Endothelial cell of umbilical vein (primary cell): ENCODE measurements at regions not wholly inside any gene's neighbourhood (a gene's known extent, or its start where the extent isn't known, plus 50 kb on each side); places are given as distances from the start of the nearest gene placed in this dataset.

Source experiments
- BruUV-seq: library from RNA; stranded (reverse); fragments of 400-500 nt; replicated peaks from 2 replicates; lab custom pipeline; 2021; lab: Mats Ljungman, UMichigan
- CTCF ChIA-PET: fragments of 300-600, 350-600 bp; sonication (Branson Sonifier 250); formaldehyde crosslinking; loops from one replicate; lab custom pipeline; 2021; ENCODE audit warnings: antibody characterized with exemption, inconsistent platforms; lab: Charles Lee
- POLR2A ChIA-PET: fragments of 300-600, 350-600 bp; sonication (Branson Sonifier 250); formaldehyde crosslinking; loops from one replicate; lab custom pipeline; 2021; ENCODE audit warnings: antibody characterized with exemption, inconsistent platforms; lab: Charles Lee
- DNase-seq: peaks from one replicate; pipeline ENCODE4 v3.0.0-alpha.2; 2011; ENCODE audit warnings: low read depth, low spot score
- FAIRE-seq: peaks from 2 replicates; lab custom pipeline; 2011; peaks lifted over from hg19 to GRCh38; lab: Jason Lieb, UNC
- H2AFZ ChIP-seq: 2 replicates; pipeline ENCODE4 v1.6.0; 2012; ENCODE audit warnings: low read depth, low read length, control low read depth, inconsistent platforms
- H3K27ac ChIP-seq: 2 replicates; pipeline ENCODE4 v1.5.1; 2011; ENCODE audit warnings: low read depth, mild to moderate bottlenecking, control low read depth, low read length, moderate library complexity; ENCODE audit not compliant: insufficient read depth
- H3K27me3 ChIP-seq, 2 experiments: 2 replicates each; pipeline versions ENCODE4 v1.6.0 to v1.6.1; 2011; ENCODE audit warnings: low read length in 2 of 2, mixed read lengths in 1 of 2; ENCODE audit not compliant: control insufficient read depth in 2 of 2, insufficient read depth in 2 of 2
- H3K36me3 ChIP-seq, 2 experiments: 2 replicates in 1 of 2; 3 replicates in 1 of 2; pipeline ENCODE4 v1.5.1; 2011; ENCODE audit warnings: low read length in 2 of 2, mild to moderate bottlenecking in 1 of 2, moderate library complexity in 1 of 2; ENCODE audit not compliant: control insufficient read depth in 2 of 2, insufficient read depth in 2 of 2; ENCODE audit errors: extremely low read depth in 1 of 2
- H3K4me1 ChIP-seq: 3 replicates; pipeline ENCODE4 v1.5.1; 2011; ENCODE audit warnings: mild to moderate bottlenecking, low read length; ENCODE audit not compliant: control insufficient read depth, insufficient read depth; ENCODE audit errors: extremely low read depth
- H3K4me2 ChIP-seq: 2 replicates; pipeline ENCODE4 v1.6.1; 2011; ENCODE audit warnings: low read length, control low read depth, mixed read lengths; ENCODE audit not compliant: insufficient read depth
- H3K4me3 ChIP-seq, 3 experiments: fragments of 200-600 bp in 1 of 3; sonication (generic), shearing (Covaris generic) in 1 of 3; replicated peaks in 1 of 3; 2 replicates each; pipeline ENCODE4 v1.5.1; 2011 to 2016; ENCODE audit warnings: control low read depth in 3 of 3, low read length in 3 of 3, mild to moderate bottlenecking in 2 of 3, inconsistent platforms in 1 of 3, low read depth in 1 of 3, moderate library complexity in 1 of 3; ENCODE audit not compliant: insufficient read depth in 1 of 3
- H3K79me2 ChIP-seq: 2 replicates; pipeline ENCODE4 v1.6.0; 2012; ENCODE audit warnings: low read length, inconsistent platforms; ENCODE audit not compliant: control insufficient read depth, insufficient read depth
- H3K9ac ChIP-seq: replicated peaks from 2 replicates; pipeline ENCODE3; 2011; ENCODE audit warnings: low read length, control low read depth; ENCODE audit not compliant: insufficient read depth; ENCODE audit errors: extremely low read depth
- H3K9me1 ChIP-seq: replicated peaks from 3 replicates; pipeline ENCODE4 v1.6.0; 2011; ENCODE audit warnings: mild to moderate bottlenecking, low read length; ENCODE audit not compliant: control insufficient read depth, insufficient read depth; ENCODE audit errors: extremely low read depth
- H3K9me3 ChIP-seq: replicated peaks from 2 replicates; pipeline ENCODE4 v1.5.1; 2012; ENCODE audit warnings: low read length, inconsistent platforms; ENCODE audit not compliant: control insufficient read depth, insufficient read depth
- H4K20me1 ChIP-seq: replicated peaks from 2 replicates; pipeline ENCODE3; 2011; ENCODE audit warnings: mild to moderate bottlenecking, low read length; ENCODE audit not compliant: control insufficient read depth, insufficient read depth; ENCODE audit errors: extremely low read depth
- EZH2 ChIP-seq: IDR thresholded peaks from 2 replicates; pipeline ENCODE4 v1.6.1; 2012; ENCODE audit warnings: borderline replicate concordance, low read depth, mild to moderate bottlenecking, moderate library complexity, low read length, inconsistent platforms; ENCODE audit not compliant: severe bottlenecking
- FOS ChIP-seq: IDR thresholded peaks from 2 replicates; pipeline ENCODE4 v1.6.1; 2011; ENCODE audit warnings: mild to moderate bottlenecking, low read length, moderate library complexity, borderline replicate concordance; ENCODE audit not compliant: insufficient read depth
- GATA2 ChIP-seq: IDR thresholded peaks from 2 replicates; pipeline ENCODE4 v1.7.0; 2011; ENCODE audit warnings: low read depth, mild to moderate bottlenecking, moderate library complexity, mixed read lengths, low read length; ENCODE audit not compliant: insufficient read length, insufficient read depth
- JUN ChIP-seq: IDR thresholded peaks from 2 replicates; pipeline ENCODE4 v1.6.1; 2011; ENCODE audit warnings: borderline replicate concordance, low read depth; ENCODE audit not compliant: insufficient read length, insufficient read depth
- MYC ChIP-seq: IDR thresholded peaks from one replicate; pipeline ENCODE4 v1.6.1; 2011; ENCODE audit warnings: mild to moderate bottlenecking, low read depth, low read length
- POLR2A ChIP-seq: IDR thresholded peaks from 2 replicates; pipeline ENCODE4 v1.6.1; 2012; ENCODE audit warnings: low read depth, mild to moderate bottlenecking, control low read depth, low read length
- POLR2AphosphoS5 ChIP-seq: IDR thresholded peaks from 2 replicates; pipeline ENCODE4 v1.6.1; 2012; ENCODE audit warnings: low read depth, mild to moderate bottlenecking, control low read depth, low read length, moderate library complexity; ENCODE audit not compliant: insufficient read depth
- dilution Hi-C: fragments of 300-500 bp; cut with MboI; formaldehyde crosslinking; loops from one replicate; pipeline ENCODE4 v1.15.0; 2019; ENCODE audit warnings: low sequenced_read_pairs; ENCODE audit not compliant: extremely low pct_ligation_motif_present
- intact Hi-C: fragments of 100-400 bp; cut with micrococcal nuclease; formaldehyde crosslinking; loops from one replicate; pipeline ENCODE4 v1.10.0; 2022
- TF ChIP-seq, protein P1 (sequence below), 2 donors: IDR thresholded peaks; 1 replicate in 1 of 2; 2 replicates in 1 of 2; pipeline ENCODE4 v1.5.1; 2011; ENCODE audit warnings: low read length in 2 of 2, mild to moderate bottlenecking in 2 of 2, moderate library complexity in 2 of 2, control low read depth in 1 of 2, inconsistent platforms in 1 of 2, low read depth in 1 of 2; ENCODE audit not compliant: insufficient read depth in 1 of 2; ENCODE audit errors: extremely low read depth in 1 of 2
- TF ChIP-seq, protein P2 (sequence below): IDR thresholded peaks from 2 replicates; pipeline ENCODE4 v1.6.1; 2011; ENCODE audit not compliant: insufficient read depth, insufficient read length

DNA sequence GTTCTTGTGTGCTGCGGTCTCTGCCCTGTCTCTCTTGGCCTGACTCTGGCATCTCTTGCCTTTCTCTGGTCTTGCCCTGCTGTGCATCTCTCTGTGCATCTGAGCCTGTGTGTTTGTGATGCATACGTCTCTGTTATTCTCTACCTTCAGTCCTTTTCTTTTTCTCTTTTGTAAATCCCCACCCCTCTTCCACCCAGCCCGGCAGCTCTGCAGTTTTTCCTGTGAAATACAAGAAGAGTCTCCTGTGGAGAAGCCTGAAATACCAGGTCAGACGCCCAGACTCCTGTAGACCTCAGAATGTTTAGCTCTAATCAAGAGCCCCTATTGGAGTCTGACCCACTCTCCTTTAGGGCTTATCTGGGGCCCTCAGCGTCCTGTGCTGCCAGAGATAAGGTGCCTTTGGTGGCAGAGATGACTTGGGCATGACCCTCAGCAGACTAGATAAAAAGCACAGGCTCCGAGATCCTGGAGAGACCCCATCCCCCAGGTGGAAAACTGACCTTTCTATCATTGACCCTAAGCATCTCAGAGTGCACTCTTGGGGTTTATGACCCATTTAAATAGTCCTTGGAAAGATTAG, 167.5 kb upstream of the SRRM4 start:
- dilution Hi-C loops (no loop called here), intact Hi-C loops (no loop called here)

DNA sequence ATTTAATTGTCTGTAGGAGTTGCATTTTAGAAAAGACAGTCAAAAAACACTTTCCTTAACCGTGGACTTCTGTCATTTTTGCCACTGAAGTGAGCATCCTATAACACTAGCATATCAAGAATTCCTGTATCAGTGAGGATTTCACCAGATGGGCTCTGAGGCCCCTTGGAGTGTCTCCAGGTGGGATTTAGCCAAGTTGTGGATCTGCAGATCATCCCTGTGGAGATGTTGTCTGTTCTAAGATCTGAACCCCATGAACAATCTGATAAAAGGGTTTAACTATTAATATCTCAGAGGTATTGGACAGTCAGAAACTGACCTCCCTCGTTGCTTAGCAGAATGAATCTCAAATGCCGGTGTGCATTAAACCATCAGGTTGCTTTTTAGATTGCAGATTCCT, 165.0 kb upstream of the SRRM4 start:
- Histone ChIP-seq H2AFZ (no peak overlapping the region), H3K79me2 (no peaks in the 10 kb centered on the region), H3K4me1 (no peaks in the 10 kb centered on the region), H3K36me3 (no peaks in the 10 kb centered on the region), H3K9me3 (peaks cover 2% of the 10 kb centered on the region), H4K20me1 (no peaks in the 10 kb centered on the region), H3K27me3 (no peaks in the 10 kb centered on the region), H3K4me2 (no peak overlapping the region), H3K4me3 (no peak overlapping the region), H3K9ac (no peak overlapping the region), H3K27ac (no peak overlapping the region), H3K9me1 (no peaks in the 10 kb centered on the region)
- intact Hi-C loops, result no loop called here
- DNase-seq (no peak), FAIRE-seq (no peak)
- TF ChIP-seq GATA2, result no peak
- TF ChIP-seq, protein P1, sequence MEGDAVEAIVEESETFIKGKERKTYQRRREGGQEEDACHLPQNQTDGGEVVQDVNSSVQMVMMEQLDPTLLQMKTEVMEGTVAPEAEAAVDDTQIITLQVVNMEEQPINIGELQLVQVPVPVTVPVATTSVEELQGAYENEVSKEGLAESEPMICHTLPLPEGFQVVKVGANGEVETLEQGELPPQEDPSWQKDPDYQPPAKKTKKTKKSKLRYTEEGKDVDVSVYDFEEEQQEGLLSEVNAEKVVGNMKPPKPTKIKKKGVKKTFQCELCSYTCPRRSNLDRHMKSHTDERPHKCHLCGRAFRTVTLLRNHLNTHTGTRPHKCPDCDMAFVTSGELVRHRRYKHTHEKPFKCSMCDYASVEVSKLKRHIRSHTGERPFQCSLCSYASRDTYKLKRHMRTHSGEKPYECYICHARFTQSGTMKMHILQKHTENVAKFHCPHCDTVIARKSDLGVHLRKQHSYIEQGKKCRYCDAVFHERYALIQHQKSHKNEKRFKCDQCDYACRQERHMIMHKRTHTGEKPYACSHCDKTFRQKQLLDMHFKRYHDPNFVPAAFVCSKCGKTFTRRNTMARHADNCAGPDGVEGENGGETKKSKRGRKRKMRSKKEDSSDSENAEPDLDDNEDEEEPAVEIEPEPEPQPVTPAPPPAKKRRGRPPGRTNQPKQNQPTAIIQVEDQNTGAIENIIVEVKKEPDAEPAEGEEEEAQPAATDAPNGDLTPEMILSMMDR (IDR thresholded peaks at IDR 0.05; ENCODE audit: extremely low read depth in 1 of 2, insufficient read depth in 1 of 2, low read depth in 1 of 2, low read length in 2 of 2), result no peak
- TF ChIP-seq POLR2A, result no peak
- no peak for TF ChIP-seq JUN
- no peak for TF ChIP-seq EZH2
- TF ChIP-seq POLR2AphosphoS5, result no peak
- no peak for TF ChIP-seq FOS
- no peak for TF ChIP-seq MYC
- TF ChIP-seq, protein P2, sequence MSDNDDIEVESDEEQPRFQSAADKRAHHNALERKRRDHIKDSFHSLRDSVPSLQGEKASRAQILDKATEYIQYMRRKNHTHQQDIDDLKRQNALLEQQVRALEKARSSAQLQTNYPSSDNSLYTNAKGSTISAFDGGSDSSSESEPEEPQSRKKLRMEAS, result no peak
- POLR2A ChIA-PET, result no interaction called here
- dilution Hi-C loops, result no loop called here
- no TSS peak for BruUV-seq
- CTCF ChIA-PET, result no interaction called here

More for the DNA sequence above, 167.5 kb upstream of the SRRM4 start:
- H3K27me3 ChIP-seq, result no peaks in the 10 kb centered on the region
- H3K9ac ChIP-seq, result no peak overlapping the region
- H3K36me3 ChIP-seq, result no peaks in the 10 kb centered on the region
- H3K27ac ChIP-seq, result no peak overlapping the region
- H3K79me2 ChIP-seq, result no peaks in the 10 kb centered on the region
- TF ChIP-seq, protein P2, result no peak
- TF ChIP-seq FOS (no peak), EZH2 (no peak), GATA2 (no peak)
- BruUV-seq, result no TSS peak
- ChIA-PET POLR2A (no interaction called here), CTCF (no interaction called here)
- no peak for FAIRE-seq
- peaks cover 6% of the 10 kb centered on the region for H3K9me3 ChIP-seq
- no peaks in the 10 kb centered on the region for H4K20me1 ChIP-seq
- H3K4me3 ChIP-seq, result no peak overlapping the region
- H3K4me1 ChIP-seq, result no peaks in the 10 kb centered on the region
- no peak overlapping the region for H2AFZ ChIP-seq
- no peak overlapping the region for H3K4me2 ChIP-seq
- H3K9me1 ChIP-seq, result no peaks in the 10 kb centered on the region
- DNase-seq, result no peak
